GM19467 (cell line): ENCODE measurements at regions not wholly inside any gene's neighbourhood (a gene's known extent, or its start where the extent isn't known, plus 50 kb on each side); places are given as distances from the start of the nearest gene placed in this dataset.

ENCODE experiments used
- ATAC-seq: cut with Tn5 transposase; IDR thresholded peaks from one replicate; pipeline ENCODE4 v1.9.1; 2021; ENCODE audit warnings: mild to moderate bottlenecking, moderate library complexity; ENCODE audit not compliant: unreplicated experiment

DNA sequence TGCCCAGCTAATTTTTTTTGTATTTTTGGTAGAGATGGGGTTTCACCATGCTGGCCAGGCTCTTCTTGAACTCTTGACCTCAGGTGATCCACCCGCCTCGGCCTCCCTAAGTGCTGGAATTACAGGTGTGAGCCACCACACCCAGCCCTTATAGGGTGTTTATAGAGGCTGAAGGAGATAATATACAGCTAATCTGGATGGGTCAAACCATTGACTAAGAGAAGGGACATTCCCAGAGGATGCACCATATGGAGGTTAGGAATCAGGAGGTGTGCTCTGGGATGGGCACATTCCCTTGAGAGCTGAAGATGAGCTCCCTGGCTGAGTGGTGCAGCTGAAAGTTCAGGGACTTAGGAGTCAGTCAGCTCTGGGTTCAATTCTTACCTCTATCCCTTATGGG lies 68.3 kb upstream of the SHISA3 start:
- no peak for ATAC-seq

DNA sequence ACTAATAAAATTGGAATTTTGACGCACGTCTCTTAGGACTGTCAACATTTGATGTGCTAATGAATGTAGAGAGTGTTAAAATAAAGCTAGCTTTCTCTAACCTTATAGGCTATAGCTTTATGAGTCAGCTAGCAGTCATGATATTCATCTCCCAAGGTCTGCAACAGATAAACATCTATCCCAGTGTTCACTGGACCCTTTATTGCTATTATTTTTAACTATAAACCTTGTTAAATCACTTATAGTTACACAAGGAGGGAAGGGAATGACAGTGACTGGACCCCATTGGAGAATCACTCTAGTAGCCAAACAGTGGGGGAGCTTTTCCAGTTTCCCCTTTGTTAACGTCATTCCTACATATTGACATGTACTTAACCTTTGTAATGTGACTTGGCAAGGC lies 67.9 kb upstream of the SHISA3 start:
- no peak for ATAC-seq

DNA sequence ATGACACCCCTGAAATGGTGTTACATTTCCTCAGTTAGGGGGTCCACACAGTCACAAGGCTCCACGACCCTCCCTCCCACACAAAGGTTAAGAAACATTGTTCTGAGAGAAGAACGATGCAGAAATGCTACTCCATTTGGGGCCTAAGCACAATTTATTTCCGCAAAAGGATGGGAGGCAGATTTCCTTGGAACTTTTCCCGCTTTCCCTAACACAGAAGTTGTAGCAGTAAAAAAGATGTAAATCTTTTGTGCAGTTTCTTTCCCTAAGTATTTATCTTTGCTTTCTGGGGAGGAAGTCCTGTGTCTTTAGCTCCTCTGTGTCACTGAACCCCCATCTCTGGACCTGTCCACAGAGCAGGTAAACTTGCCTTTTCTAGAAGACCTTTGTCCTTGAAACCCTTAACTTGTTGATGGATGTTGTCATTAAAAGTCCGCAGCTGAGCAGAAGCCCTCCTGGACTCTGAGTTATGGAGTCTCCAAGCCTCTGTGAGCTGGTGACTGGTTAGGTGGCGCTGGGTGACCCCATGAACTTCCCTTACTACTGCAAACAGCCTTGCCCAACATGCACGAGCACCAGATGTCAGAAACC lies 67.2 kb upstream of the SHISA3 start:
- no peak for ATAC-seq

DNA sequence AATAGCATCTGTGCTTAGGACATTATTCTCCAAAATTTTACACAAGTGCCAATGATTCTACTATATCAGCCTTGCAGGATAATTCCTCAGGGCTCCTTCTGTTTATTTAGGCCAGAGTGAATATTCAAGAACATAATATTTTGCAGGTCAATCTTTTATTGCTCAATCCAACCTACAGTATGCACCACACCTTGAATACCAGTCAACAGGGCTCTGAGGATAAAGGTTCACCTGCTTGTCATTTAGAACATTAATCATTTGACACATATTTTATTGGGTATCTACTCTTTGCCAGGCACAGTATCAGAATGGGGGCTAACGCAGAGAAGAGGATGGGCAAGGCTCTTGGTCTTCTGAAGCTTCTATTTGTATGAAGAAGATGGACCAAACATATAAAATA lies 66.2 kb upstream of the SHISA3 start:
- no peak for ATAC-seq

DNA sequence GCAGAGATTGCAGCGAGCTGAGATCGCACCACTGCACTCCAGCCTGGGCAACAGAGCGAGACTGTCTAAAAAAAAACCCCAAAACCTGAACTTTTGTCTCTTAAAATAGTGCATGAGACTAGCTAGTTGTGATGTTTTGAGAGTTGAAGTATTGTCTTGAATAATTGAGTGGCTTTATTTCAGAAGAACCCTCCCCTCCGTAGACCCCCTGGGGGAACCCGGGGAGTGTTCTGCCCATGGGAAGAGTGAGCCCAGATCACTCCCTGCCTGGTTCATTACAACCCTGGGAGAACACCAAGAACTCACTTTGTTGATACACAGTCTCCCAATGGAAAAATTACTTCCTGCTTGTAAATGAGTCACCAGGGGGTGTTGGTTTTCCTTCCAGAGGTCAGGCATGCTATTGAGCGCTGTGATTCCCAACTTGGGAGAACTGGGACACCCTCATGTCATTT lies 65.3 kb upstream of the SHISA3 start:
- no peak for ATAC-seq

DNA sequence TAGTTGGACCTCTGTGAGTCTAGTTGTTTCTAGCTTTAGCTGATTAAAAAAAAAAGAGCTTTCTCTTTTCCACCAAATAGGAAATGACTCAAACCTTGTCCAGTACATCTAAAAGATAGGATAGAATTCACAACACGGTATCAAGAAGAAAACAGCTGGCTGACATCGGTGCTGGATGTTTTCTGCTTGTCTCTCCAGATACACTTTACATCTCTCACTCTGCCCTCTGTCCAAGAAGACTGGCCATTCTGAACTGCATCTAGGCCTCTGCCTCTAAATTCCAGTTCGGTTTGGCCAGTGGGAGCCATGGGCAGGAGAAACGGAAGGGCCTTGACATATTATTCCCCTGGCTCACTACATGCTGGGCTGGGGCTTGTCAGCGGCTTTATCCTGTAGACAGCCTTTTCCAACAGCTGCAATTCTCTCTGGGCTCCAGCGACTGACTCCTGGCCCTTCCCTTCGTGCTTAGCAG lies 57.3 kb upstream of the SHISA3 start:
- ATAC-seq = no peak

DNA sequence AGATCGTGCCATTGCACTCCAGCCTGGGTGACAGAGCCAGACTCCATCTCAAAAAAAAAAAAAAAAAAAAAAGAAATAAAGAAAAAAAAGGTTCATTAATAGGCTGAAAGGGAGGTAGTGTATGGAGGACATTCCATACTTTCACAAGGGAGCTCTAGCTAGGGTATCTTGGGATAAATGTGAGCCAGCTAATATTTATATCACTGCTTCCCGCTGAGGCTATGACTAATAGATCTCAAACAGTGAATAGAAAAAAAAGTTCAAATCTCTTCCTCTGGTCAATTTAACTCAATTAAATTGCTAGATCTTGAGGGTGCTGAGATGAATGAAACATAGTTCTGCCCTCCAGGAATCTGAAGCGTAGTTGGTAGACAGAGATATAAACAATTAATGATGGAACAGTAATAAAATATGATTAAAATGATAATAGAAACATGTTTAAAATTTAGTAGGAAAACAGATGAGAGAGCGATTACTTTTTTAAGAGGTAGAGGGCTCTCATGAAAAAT lies 55.7 kb upstream of the SHISA3 start:
- no peak for ATAC-seq

DNA sequence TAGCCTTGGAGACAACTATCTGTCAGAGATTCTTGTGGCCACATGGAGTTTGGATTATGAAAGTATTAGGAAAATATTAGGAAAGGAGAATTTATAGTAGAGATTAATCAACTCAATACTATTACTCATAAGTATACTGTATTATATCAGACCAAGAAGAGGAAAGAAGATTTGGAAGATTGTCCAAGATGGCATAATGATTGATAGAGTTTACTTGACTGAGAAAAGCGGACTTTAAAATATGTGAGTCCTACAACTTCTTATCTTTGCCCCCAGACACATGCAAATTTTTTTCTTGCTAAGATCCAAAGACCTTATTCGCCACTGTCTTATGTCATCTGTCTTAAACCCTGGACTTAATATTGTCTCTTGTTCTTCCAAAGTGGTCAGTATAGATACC lies 54.8 kb upstream of the SHISA3 start:
- ATAC-seq = no peak

DNA sequence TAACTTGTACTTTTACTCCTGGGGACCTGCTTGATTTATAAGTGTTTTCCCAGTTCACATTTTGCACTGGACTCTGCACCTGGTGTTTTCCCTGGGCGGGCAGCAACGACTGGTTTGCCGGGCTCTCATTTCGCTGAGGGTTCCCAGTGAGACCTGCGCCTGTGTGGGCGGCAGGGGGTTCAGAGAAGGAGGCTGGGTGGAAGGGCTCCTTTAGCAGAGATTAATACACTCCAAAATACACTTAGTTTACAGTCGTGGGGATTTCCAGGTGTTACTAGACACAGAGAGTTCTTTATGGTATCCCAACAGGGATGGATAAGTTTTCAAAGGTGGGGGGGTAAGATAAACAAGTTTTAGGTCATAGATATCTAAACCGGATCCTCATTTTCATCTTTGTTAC lies 53.0 kb upstream of the SHISA3 start:
- no peak for ATAC-seq

DNA sequence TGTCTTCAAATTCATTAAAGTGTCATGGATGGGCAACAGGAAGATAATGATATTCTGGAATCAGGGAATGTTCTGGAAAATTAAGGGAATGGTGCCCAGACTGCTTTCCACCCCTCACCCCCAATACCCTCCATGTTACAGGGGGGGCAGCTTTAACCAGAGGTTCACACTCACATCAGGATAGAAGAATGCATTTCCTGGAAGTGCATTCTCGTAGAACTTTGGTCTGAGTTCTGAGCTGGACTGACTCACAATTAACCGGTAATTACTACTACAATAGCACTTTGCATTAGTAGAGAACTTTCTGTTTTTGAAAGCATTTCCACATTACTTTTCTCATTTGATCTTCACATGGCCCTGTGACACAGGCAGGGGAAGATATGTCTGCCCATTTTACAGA lies 52.5 kb upstream of the SHISA3 start:
- no peak for ATAC-seq

DNA sequence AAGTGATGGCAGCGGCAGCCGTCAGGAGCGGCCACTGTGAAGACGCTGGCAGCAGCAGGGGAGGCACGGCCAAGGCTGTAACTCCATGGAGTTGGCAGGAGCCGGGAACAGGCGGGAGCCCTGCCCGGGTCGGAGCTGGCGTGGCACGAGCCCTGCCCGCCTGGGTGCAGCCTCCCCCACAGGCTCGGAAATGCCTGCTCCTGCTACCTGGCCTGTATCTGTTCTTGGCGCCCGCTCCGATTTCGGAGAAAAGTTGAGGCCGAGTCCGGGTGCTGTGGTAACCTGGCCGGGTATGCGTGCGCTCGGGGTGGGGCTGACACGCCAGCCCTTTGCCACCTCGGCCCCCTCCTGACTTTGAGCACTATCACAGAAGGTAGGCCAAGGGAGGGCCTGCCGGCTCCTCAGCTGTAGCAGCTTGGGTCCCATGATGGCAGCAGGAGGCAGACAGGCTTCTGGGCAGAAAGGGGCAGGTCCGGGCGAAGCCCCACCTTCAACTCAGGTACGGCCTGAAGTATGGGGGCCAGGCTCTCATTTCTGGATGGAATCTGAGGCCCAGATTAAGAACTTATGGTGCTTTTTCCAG lies 51.2 kb upstream of the SHISA3 start:
- no peak for ATAC-seq

DNA sequence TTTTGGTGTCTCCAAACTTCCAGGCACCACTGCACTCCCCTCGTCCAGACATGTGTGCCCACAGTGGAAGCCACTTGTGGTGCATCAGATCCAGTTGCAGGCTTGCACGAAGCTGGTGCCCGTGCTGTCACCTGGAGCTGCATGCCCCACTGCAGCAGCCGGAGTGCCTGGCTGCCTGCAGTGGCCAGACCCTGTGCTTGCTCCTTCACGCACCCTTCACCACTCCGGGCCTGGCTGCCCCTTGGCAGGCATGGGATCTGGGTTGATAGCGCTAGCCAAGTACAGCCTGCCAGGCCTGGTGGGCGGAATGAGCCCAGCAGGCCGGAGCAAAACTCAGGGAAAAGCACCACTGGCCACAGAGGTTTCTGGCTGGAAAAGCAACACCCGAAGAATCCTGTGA lies 50.2 kb upstream of the SHISA3 start:
- ATAC-seq = no peak
